GM13976 (cell line): ENCODE measurements at regions not wholly inside any gene's neighbourhood (a gene's known extent, or its start where the extent isn't known, plus 50 kb on each side); places are given as distances from the start of the nearest gene placed in this dataset.

ENCODE experiments used
- DNase-seq: peaks from one replicate; pipeline ENCODE4 v3.0.0; 2012; ENCODE audit warnings: low spot score
- CTCF ChIP-seq: IDR thresholded peaks from 2 replicates; pipeline ENCODE4 v1.5.1; 2012; ENCODE audit warnings: borderline replicate concordance, mild to moderate bottlenecking; ENCODE audit not compliant: insufficient read depth; ENCODE audit errors: extremely low read depth, missing control alignments, control extremely low read depth
- in situ Hi-C: fragments of 300-500 bp; cut with MboI; formaldehyde crosslinking; loops from one replicate; pipeline ENCODE4 v1.12.0; 2022; ENCODE audit warnings: low sequenced_read_pairs, mixed read lengths, inconsistent platforms; ENCODE audit not compliant: unreplicated experiment

GRCh38 chr9:129514891-129515290, 106.0 kb downstream of the C9orf50 start:
- DNase-seq: no peak
- in situ Hi-C loops: no loop called here
- TF ChIP-seq CTCF: no peak

GRCh38 chr9:129514497-129514867, 106.4 kb downstream of the C9orf50 start:
- no peak for TF ChIP-seq CTCF
- in situ Hi-C loops: no loop called here
- no peak for DNase-seq

GRCh38 chr9:129513856-129514496, 106.9 kb downstream of the C9orf50 start:
- TF ChIP-seq CTCF: no peak
- in situ Hi-C loops: no loop called here
- DNase-seq: no peak

- DNase-seq: no peak
- in situ Hi-C loops: no loop called here
- no peak for TF ChIP-seq CTCF
Observed at GRCh38 chr9:129513282-129513681, 107.6 kb downstream of the C9orf50 start.

GRCh38 chr9:129511285-129511900, 109.5 kb downstream of the C9orf50 start:
- no peak for TF ChIP-seq CTCF
- no peak for DNase-seq
- in situ Hi-C loops: no loop called here

GRCh38 chr9:129509533-129509928, 111.4 kb downstream of the C9orf50 start:
- in situ Hi-C loops: no loop called here
- no peak for DNase-seq

More at GRCh38 chr9:129509533-129509928, 111.4 kb downstream of the C9orf50 start:
- no peak for TF ChIP-seq CTCF
